ENCODE measurements at regions not wholly inside any gene's neighbourhood (a gene's known extent, or its start where the extent isn't known, plus 50 kb on each side); places are given as distances from the start of the nearest gene placed in this dataset.

DNA sequence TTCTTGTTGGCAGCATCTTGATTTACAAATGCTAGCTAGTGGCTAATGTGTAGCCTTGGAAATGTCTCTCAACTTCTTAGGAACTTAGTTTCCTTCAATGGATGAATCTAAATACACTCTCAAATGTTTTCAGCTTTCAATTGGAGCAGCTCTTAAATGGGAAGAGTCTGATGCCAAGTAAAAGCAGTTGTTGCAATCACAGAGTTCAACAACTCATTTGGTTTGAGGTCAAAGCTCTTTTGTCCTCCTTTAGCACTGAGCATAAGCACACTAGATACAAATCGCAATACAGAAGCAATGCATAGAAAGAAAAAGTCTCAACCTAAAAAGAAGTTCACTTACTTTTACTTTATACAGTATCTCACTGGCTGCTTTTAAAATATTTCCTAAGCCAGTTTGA lies 986.1 kb upstream of the FLRT2 start:
- no TSS peak for BruUV-seq (replicated peaks)

DNA sequence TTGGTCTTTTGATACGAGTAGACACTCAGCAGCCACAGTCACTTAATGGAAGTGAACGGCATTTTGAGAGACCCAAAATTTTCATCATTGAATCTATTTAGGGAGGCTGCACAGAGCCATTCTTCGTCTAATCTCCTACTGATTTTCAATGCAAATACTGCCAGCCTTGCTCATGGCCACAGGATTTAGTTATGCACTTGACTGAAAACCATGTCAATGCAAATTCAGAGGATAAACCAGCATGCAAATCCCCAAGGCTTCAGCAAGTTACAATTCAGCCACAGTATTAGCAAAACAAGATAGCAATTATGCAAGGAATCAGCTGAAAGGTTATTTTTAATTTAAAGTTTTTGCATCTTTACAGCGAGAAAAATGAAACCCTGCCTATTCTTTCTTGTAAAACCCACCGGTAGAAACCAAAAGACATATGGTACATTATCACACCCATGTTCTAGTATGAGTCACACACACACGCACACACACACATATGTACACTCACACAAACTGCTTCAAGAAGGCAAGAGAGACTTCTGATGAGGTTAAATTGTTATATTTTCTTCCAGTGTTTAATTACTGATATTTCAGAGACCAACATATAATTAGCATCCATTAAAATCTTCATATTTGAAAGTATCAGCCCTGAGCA lies 985.3 kb upstream of the FLRT2 start:
- intact Hi-C loops (cut with micrococcal nuclease; ENCODE audit: unreplicated experiment) = no loop called here
- no peaks in the 10 kb centered on the region for H3K9me3 ChIP-seq
- Mint-ChIP-seq H3K27ac (ENCODE audit: unreplicated experiment) (no peak overlapping the region), H3K36me3 (ENCODE audit: insufficient read depth, unreplicated experiment) (no peaks in the 10 kb centered on the region), H3K4me1 (ENCODE audit: low read depth, unreplicated experiment) (no peaks in the 10 kb centered on the region), H3K4me3 (ENCODE audit: unreplicated experiment) (no peak overlapping the region), H3K9me3 (ENCODE audit: unreplicated experiment) (no peaks in the 10 kb centered on the region), H3K27me3 (ENCODE audit: insufficient read depth, unreplicated experiment) (peaks cover 3% of the 10 kb centered on the region)
- no TSS peak for BruUV-seq (replicated peaks)
- ChIA-PET CTCF (no interaction called here), POLR2A (no interaction called here)
- H3K4me3 ChIP-seq (ENCODE audit: low read depth, low read length) = no peak overlapping the region
- no peaks in the 10 kb centered on the region for H3K4me1 ChIP-seq
- no peaks in the 10 kb centered on the region for H3K27me3 ChIP-seq (replicated peaks; ENCODE audit: control insufficient read depth, insufficient read depth, low read length)
- TF ChIP-seq, protein P1, sequence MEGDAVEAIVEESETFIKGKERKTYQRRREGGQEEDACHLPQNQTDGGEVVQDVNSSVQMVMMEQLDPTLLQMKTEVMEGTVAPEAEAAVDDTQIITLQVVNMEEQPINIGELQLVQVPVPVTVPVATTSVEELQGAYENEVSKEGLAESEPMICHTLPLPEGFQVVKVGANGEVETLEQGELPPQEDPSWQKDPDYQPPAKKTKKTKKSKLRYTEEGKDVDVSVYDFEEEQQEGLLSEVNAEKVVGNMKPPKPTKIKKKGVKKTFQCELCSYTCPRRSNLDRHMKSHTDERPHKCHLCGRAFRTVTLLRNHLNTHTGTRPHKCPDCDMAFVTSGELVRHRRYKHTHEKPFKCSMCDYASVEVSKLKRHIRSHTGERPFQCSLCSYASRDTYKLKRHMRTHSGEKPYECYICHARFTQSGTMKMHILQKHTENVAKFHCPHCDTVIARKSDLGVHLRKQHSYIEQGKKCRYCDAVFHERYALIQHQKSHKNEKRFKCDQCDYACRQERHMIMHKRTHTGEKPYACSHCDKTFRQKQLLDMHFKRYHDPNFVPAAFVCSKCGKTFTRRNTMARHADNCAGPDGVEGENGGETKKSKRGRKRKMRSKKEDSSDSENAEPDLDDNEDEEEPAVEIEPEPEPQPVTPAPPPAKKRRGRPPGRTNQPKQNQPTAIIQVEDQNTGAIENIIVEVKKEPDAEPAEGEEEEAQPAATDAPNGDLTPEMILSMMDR (IDR thresholded peaks at IDR 0.05; ENCODE audit: insufficient read depth in 1 of 2, low read depth in 1 of 2, low read length in 1 of 2, severe bottlenecking in 1 of 2, unreplicated experiment in 1 of 2) = no peak
- no peak for DNase-seq
- no peaks in the 10 kb centered on the region for H3K36me3 ChIP-seq (ENCODE audit: control insufficient read depth, insufficient read depth, low read length)

More for the DNA sequence above, 986.1 kb upstream of the FLRT2 start:
- no peaks in the 10 kb centered on the region for H3K4me1 Mint-ChIP-seq (ENCODE audit: low read depth, unreplicated experiment)
- intact Hi-C loops (cut with micrococcal nuclease; ENCODE audit: unreplicated experiment) = no loop called here
- no peaks in the 10 kb centered on the region for H3K36me3 ChIP-seq (ENCODE audit: control insufficient read depth, insufficient read depth, low read length)
- ChIA-PET CTCF (no interaction called here), POLR2A (no interaction called here)
- H3K9me3 ChIP-seq = no peaks in the 10 kb centered on the region
- no peaks in the 10 kb centered on the region for H3K27me3 ChIP-seq (replicated peaks; ENCODE audit: control insufficient read depth, insufficient read depth, low read length)
- H3K4me1 ChIP-seq = no peaks in the 10 kb centered on the region
- no peak overlapping the region for H3K27ac Mint-ChIP-seq (ENCODE audit: unreplicated experiment)
- DNase-seq = no peak
- no peaks in the 10 kb centered on the region for H3K36me3 Mint-ChIP-seq (ENCODE audit: insufficient read depth, unreplicated experiment)
- no peak overlapping the region for H3K4me3 Mint-ChIP-seq (ENCODE audit: unreplicated experiment)
- H3K9me3 Mint-ChIP-seq (ENCODE audit: unreplicated experiment) = no peaks in the 10 kb centered on the region
- peaks cover 3% of the 10 kb centered on the region for H3K27me3 Mint-ChIP-seq (ENCODE audit: insufficient read depth, unreplicated experiment)
- H3K4me3 ChIP-seq (ENCODE audit: low read depth, low read length) = no peak overlapping the region
- TF ChIP-seq, protein P1 (IDR thresholded peaks at IDR 0.05; ENCODE audit: insufficient read depth in 1 of 2, low read depth in 1 of 2, low read length in 1 of 2, severe bottlenecking in 1 of 2, unreplicated experiment in 1 of 2) = no peak

DNA sequence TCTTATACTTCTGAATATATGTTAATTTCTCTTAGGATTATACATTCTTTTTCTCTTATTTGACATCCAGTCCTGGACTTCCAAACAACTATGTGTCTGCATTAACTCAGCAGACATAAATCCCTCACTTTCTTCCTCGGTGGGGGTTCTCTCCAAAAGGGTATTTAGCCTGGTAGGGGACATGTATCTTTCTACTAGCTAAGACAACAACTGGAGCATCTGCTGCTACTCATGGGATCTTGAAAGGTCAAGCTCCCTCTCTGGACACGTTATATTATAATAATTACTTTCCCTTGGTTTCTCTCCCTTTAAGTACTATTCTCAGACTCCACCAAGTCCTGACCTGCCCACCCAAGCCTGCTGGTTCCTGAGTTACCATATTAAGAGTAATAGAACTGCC lies 983.7 kb upstream of the FLRT2 start:
- no peak overlapping the region for H3K4me3 Mint-ChIP-seq (ENCODE audit: unreplicated experiment)
- no peaks in the 10 kb centered on the region for H3K4me1 Mint-ChIP-seq (ENCODE audit: low read depth, unreplicated experiment)
- TF ChIP-seq, protein P1 (IDR thresholded peaks at IDR 0.05; ENCODE audit: insufficient read depth in 1 of 2, low read depth in 1 of 2, low read length in 1 of 2, severe bottlenecking in 1 of 2, unreplicated experiment in 1 of 2) = no peak
- no peak overlapping the region for H3K4me3 ChIP-seq (ENCODE audit: low read depth, low read length)
- H3K36me3 Mint-ChIP-seq (ENCODE audit: insufficient read depth, unreplicated experiment) = no peaks in the 10 kb centered on the region
- CTCF ChIA-PET = no interaction called here
- H3K36me3 ChIP-seq (ENCODE audit: control insufficient read depth, insufficient read depth, low read length) = no peaks in the 10 kb centered on the region
- H3K27ac Mint-ChIP-seq (ENCODE audit: unreplicated experiment) = no peak overlapping the region
- no peaks in the 10 kb centered on the region for H3K27me3 ChIP-seq (replicated peaks; ENCODE audit: control insufficient read depth, insufficient read depth, low read length)
- intact Hi-C loops (cut with micrococcal nuclease; ENCODE audit: unreplicated experiment) = no loop called here
- no peak for DNase-seq
- no peaks in the 10 kb centered on the region for H3K9me3 ChIP-seq
- H3K4me1 ChIP-seq = no peaks in the 10 kb centered on the region
- no peaks in the 10 kb centered on the region for H3K9me3 Mint-ChIP-seq (ENCODE audit: unreplicated experiment)
- BruUV-seq (replicated peaks) = no TSS peak
- POLR2A ChIA-PET = no interaction called here
- peaks cover 3% of the 10 kb centered on the region for H3K27me3 Mint-ChIP-seq (ENCODE audit: insufficient read depth, unreplicated experiment)

Data from Caco-2 (cell line).